HepG2 (cell line): ENCODE measurements at regions not wholly inside any gene's neighbourhood (a gene's known extent, or its start where the extent isn't known, plus 50 kb on each side); places are given as distances from the start of the nearest gene placed in this dataset.
A peak's percentile ranks its signal among the peaks of the same experiment; 100 is the strongest.

Source experiments
- ATAC-seq: fragments of 200-7000 bp; cut with Tn5 transposase; 3 replicates; pipeline ENCODE4 v1.9.1; 2020; ENCODE audit warnings: mild to moderate bottlenecking, moderate library complexity
- BruUV-seq: library from RNA; stranded (reverse); fragments of 400-500 nt; replicated peaks from 2 replicates; lab custom pipeline; 2021; lab: Mats Ljungman, UMichigan
- CTCF ChIA-PET: fragments of 300-600 bp; formaldehyde crosslinking; extraction: SDS; loops from one replicate; lab custom pipeline; 2021; ENCODE audit warnings: low total read pairs, inconsistent platforms, low intra/inter-chr PET ratio; lab: Yijun Ruan, JAX
- POLR2A ChIA-PET: fragments of 350-600 bp; sonication (Branson Sonifier 250); formaldehyde crosslinking; loops from one replicate; lab custom pipeline; 2020; ENCODE audit warnings: antibody characterized with exemption, inconsistent platforms; lab: Yijun Ruan, JAX
- DNase-seq: peaks from one replicate; pipeline ENCODE4 v3.0.0-alpha.2; 2015; ENCODE audit warnings: low spot score
- FAIRE-seq: peaks from 3 replicates; lab custom pipeline; 2011; peaks lifted over from hg19 to GRCh38; lab: Jason Lieb, UNC
- H2AFZ ChIP-seq: one replicate; pipeline ENCODE4 v1.6.1; 2011; ENCODE audit warnings: low read length, inconsistent platforms
- H3K27ac ChIP-seq: fragments of 300-600 bp; 3 replicates; pipeline ENCODE4 v1.8.0; 2011; ENCODE audit warnings: mixed run types, mild to moderate bottlenecking, mixed read lengths, low read length, inconsistent platforms; ENCODE audit not compliant: insufficient read depth; ENCODE audit errors: extremely low read length
- H3K27me3 ChIP-seq, 2 experiments: fragments of 200-600 bp in 1 of 2; 2 replicates in 1 of 2; 3 replicates in 1 of 2; pipeline versions ENCODE4 v1.6.0 to v1.8.0; 2011; ENCODE audit warnings: low read length in 2 of 2, mild to moderate bottlenecking in 2 of 2, moderate library complexity in 2 of 2, inconsistent platforms in 1 of 2; ENCODE audit not compliant: insufficient read depth in 2 of 2, control insufficient read depth in 1 of 2
- H3K36me3 ChIP-seq, 2 experiments: fragments of 200-600 bp in 1 of 2; replicated peaks in 1 of 2; 2 replicates in 1 of 2; 3 replicates in 1 of 2; pipeline versions ENCODE4 v1.5.1 to v1.8.0; 2011; ENCODE audit warnings: low read length in 2 of 2, inconsistent platforms in 1 of 2; ENCODE audit not compliant: insufficient read depth in 2 of 2, control insufficient read depth in 1 of 2
- H3K4me1 ChIP-seq: 2 replicates; pipeline ENCODE4 v1.5.1; 2012; ENCODE audit warnings: low read length, inconsistent platforms; ENCODE audit not compliant: insufficient read depth
- H3K4me2 ChIP-seq: 2 replicates; pipeline ENCODE4 v1.6.0; 2011; ENCODE audit warnings: low read depth, low read length, inconsistent platforms
- H3K4me3 ChIP-seq, 3 experiments: fragments of 200-600 bp in 1 of 3; sonication (generic), shearing (Covaris generic) in 1 of 3; replicated peaks in 1 of 3; 2 replicates each; pipeline ENCODE4 v1.5.1; 2011 to 2016; ENCODE audit warnings: low read length in 3 of 3, inconsistent platforms in 2 of 3, low read depth in 2 of 3, mild to moderate bottlenecking in 2 of 3, control low read depth in 1 of 3, mixed read lengths in 1 of 3; ENCODE audit not compliant: insufficient read depth in 1 of 3
- H3K79me2 ChIP-seq: one replicate; pipeline ENCODE4 v1.6.1; 2011; ENCODE audit warnings: low read length, inconsistent platforms; ENCODE audit not compliant: insufficient read depth
- H3K9ac ChIP-seq: 2 replicates; pipeline ENCODE4 v1.6.0; 2011; ENCODE audit warnings: mild to moderate bottlenecking, low read depth, low read length, inconsistent platforms; ENCODE audit not compliant: insufficient read depth
- H3K9me3 ChIP-seq: 2 replicates; pipeline ENCODE4 v1.5.1; 2012; ENCODE audit warnings: mild to moderate bottlenecking, low read length
- H4K20me1 ChIP-seq: 2 replicates; pipeline ENCODE4 v1.6.0; 2011; ENCODE audit warnings: inconsistent platforms, mild to moderate bottlenecking, low read length, moderate library complexity; ENCODE audit not compliant: insufficient read depth
- HBP1 ChIP-seq: IDR thresholded peaks from 2 replicates; pipeline ENCODE4 v1.6.1; 2016; ENCODE audit warnings: low read depth, control low read depth
- MAFF ChIP-seq: IDR thresholded peaks from 2 replicates; pipeline ENCODE4 v1.6.1; 2011; ENCODE audit warnings: low read depth, low read length, improper control_type of control experiment
- MAFK ChIP-seq, 2 experiments: IDR thresholded peaks in 1 of 2; conservative IDR thresholded peaks in 1 of 2; 2 replicates each; pipeline ENCODE4 v1.6.1; 2011; ENCODE audit warnings: improper control_type of control experiment in 2 of 2, low read length in 2 of 2
- MTA1 ChIP-seq: sonication (generic); formaldehyde crosslinking; IDR thresholded peaks from 2 replicates; pipeline ENCODE4 v1.4.0; 2020; ENCODE audit warnings: missing genetic modification reagents, mild to moderate bottlenecking, borderline replicate concordance
- NCOA1 ChIP-seq: sonication (generic); formaldehyde crosslinking; IDR thresholded peaks from 2 replicates; pipeline ENCODE4 v1.9.0; 2021; ENCODE audit warnings: missing genetic modification reagents
- PAX8 ChIP-seq: sonication (generic); formaldehyde crosslinking; IDR thresholded peaks from 2 replicates; pipeline ENCODE4 v1.8.0; 2022; ENCODE audit warnings: mild to moderate bottlenecking, missing genetic modification reagents, borderline replicate concordance
- SALL1 ChIP-seq: sonication (generic); formaldehyde crosslinking; IDR thresholded peaks from 2 replicates; pipeline ENCODE4 v1.8.0; 2022; ENCODE audit warnings: mild to moderate bottlenecking, missing genetic modification reagents
- ZBTB2 ChIP-seq: sonication (generic); formaldehyde crosslinking; IDR thresholded peaks from 2 replicates; pipeline ENCODE4 v1.8.0; 2022; ENCODE audit warnings: low read depth, missing genetic modification reagents
- ZKSCAN8 ChIP-seq: IDR thresholded peaks from 2 replicates; pipeline ENCODE4 v1.6.1; 2016; ENCODE audit warnings: borderline replicate concordance, missing genetic modification reagents, missing compliant biosample characterization
- ZNF468 ChIP-seq: sonication (generic); formaldehyde crosslinking; IDR thresholded peaks from 2 replicates; pipeline ENCODE4 v1.8.0; 2022; ENCODE audit warnings: mild to moderate bottlenecking, moderate library complexity, missing genetic modification reagents
- ZNF746 ChIP-seq: sonication (generic); formaldehyde crosslinking; IDR thresholded peaks from 2 replicates; pipeline ENCODE4 v1.8.0; 2022; ENCODE audit warnings: mild to moderate bottlenecking, missing genetic modification reagents
- ZNF775 ChIP-seq: sonication (generic); formaldehyde crosslinking; IDR thresholded peaks from 2 replicates; pipeline ENCODE4 v1.4.0; 2020; ENCODE audit warnings: missing genetic modification reagents, mild to moderate bottlenecking, moderate library complexity, borderline replicate concordance
- WGBS: methylation state at CpG from one replicate; pipeline ENCODE4 v1.1.6; 2017; ENCODE audit warnings: low lambda C conversion rate; 5-methylcytosine and 5-hydroxymethylcytosine counted together
- in situ Hi-C: cut with HindIII; loops from 2 replicates; pipeline ENCODE4 v1.10.0; 2017; ENCODE audit warnings: low pct_unique_long_range_greater_than_20kb; ENCODE audit not compliant: extremely low pct_ligation_motif_present
- intact Hi-C: fragments of 100-400 bp; cut with micrococcal nuclease; formaldehyde crosslinking; loops from one replicate; pipeline ENCODE4 v1.10.0; 2022; ENCODE audit not compliant: unreplicated experiment
- TF ChIP-seq, protein P1 (sequence below): sonication (generic); formaldehyde crosslinking; IDR thresholded peaks from 2 replicates; pipeline ENCODE4 v1.4.0; 2020; ENCODE audit warnings: mild to moderate bottlenecking, missing genetic modification reagents
- TF ChIP-seq, protein P2 (sequence below): sonication (generic); IDR thresholded peaks from 2 replicates; pipeline ENCODE4 v1.6.1; 2016; ENCODE audit warnings: low read depth, borderline replicate concordance
- TF ChIP-seq, protein P3 (sequence below): sonication (generic); formaldehyde crosslinking; IDR thresholded peaks from 2 replicates; pipeline ENCODE4 v1.5.1; 2020; ENCODE audit warnings: mild to moderate bottlenecking, missing genetic modification reagents

GRCh38 chr3:20726786-20727185 is 540.8 kb upstream of the SGO1 start:
- TF ChIP-seq PAX8 (CRISPR knock-in tag), result no peak
- TF ChIP-seq, protein P1, sequence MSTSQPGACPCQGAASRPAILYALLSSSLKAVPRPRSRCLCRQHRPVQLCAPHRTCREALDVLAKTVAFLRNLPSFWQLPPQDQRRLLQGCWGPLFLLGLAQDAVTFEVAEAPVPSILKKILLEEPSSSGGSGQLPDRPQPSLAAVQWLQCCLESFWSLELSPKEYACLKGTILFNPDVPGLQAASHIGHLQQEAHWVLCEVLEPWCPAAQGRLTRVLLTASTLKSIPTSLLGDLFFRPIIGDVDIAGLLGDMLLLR (CRISPR knock-in tag), result no peak
- no peak for TF ChIP-seq ZNF775 (CRISPR knock-in tag)
- TF ChIP-seq, protein P2, sequence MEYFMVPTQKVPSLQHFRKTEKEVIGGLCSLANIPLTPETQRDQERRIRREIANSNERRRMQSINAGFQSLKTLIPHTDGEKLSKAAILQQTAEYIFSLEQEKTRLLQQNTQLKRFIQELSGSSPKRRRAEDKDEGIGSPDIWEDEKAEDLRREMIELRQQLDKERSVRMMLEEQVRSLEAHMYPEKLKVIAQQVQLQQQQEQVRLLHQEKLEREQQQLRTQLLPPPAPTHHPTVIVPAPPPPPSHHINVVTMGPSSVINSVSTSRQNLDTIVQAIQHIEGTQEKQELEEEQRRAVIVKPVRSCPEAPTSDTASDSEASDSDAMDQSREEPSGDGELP, result no peak
- TF ChIP-seq ZNF468 (CRISPR knock-in tag), result no peak
- TF ChIP-seq MAFK (conservative IDR thresholded peaks at IDR 0.05 in 1 of 2, IDR thresholded peaks at IDR 0.05 in 1 of 2; ENCODE audit: low read length in 2 of 2), result peak; percentile 24 to 76; a peak in 3 of 4 replicates
- TF ChIP-seq, protein P3, sequence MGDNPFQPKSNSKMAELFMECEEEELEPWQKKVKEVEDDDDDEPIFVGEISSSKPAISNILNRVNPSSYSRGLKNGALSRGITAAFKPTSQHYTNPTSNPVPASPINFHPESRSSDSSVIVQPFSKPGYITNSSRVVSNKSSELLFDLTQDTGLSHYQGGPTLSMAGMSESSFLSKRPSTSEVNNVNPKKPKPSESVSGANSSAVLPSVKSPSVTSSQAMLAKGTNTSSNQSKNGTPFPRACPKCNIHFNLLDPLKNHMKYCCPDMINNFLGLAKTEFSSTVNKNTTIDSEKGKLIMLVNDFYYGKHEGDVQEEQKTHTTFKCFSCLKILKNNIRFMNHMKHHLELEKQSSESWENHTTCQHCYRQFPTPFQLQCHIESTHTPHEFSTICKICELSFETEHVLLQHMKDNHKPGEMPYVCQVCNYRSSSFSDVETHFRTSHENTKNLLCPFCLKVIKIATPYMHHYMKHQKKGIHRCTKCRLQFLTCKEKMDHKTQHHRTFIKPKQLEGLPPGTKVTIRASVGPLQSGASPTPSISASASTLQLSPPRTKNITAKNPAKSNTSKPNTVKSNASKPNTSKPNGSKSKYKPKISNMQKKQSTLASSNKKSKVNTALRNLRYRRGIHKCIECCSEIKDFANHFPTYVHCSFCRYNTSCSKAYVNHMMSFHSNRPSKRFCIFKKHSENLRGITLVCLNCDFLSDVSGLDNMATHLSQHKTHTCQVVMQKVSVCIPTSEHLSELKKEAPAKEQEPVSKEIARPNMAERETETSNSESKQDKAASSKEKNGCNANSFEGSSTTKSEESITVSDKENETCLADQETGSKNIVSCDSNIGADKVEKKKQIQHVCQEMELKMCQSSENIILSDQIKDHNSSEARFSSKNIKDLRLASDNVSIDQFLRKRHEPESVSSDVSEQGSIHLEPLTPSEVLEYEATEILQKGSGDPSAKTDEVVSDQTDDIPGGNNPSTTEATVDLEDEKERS, result no peak
- no peak for TF ChIP-seq ZNF746
- TF ChIP-seq ZKSCAN8 (CRISPR knock-in tag), result no peak
- TF ChIP-seq NCOA1 (CRISPR knock-in tag), result no peak
- no peak for TF ChIP-seq MTA1 (CRISPR knock-in tag)
- TF ChIP-seq ZBTB2 (CRISPR knock-in tag), result no peak
- TF ChIP-seq MAFF, result peak; percentile 61
- TF ChIP-seq HBP1 (CRISPR knock-in tag), result no peak
- TF ChIP-seq SALL1 (CRISPR knock-in tag), result no peak
- H3K36me3 ChIP-seq, result no peaks in the 10 kb centered on the region
- H3K9me3 ChIP-seq, result peaks cover 83% of the 10 kb centered on the region
- DNase-seq (no peak), FAIRE-seq (no peak), ATAC-seq (no peak)
- WGBS, result 3% methylated on average over 2 of the region's 2 CpGs
- no peaks in the 10 kb centered on the region for H3K79me2 ChIP-seq
- H3K9ac ChIP-seq, result no peak overlapping the region
- intact Hi-C loops, result no loop called here
- no peaks in the 10 kb centered on the region for H3K27me3 ChIP-seq
- no peaks in the 10 kb centered on the region for H4K20me1 ChIP-seq
- BruUV-seq, result no TSS peak
- H3K27ac ChIP-seq, result no peak overlapping the region
- H3K4me3 ChIP-seq, result no peak overlapping the region
- no peak overlapping the region for H2AFZ ChIP-seq
- in situ Hi-C loops, result no loop called here
- H3K4me1 ChIP-seq, result no peaks in the 10 kb centered on the region
- H3K4me2 ChIP-seq, result no peak overlapping the region
- POLR2A ChIA-PET, result no interaction called here
- CTCF ChIA-PET, result no interaction called here
